ENCODE measurements at regions not wholly inside any gene's neighbourhood (a gene's known extent, or its start where the extent isn't known, plus 50 kb on each side); places are given as distances from the start of the nearest gene placed in this dataset.

DNA sequence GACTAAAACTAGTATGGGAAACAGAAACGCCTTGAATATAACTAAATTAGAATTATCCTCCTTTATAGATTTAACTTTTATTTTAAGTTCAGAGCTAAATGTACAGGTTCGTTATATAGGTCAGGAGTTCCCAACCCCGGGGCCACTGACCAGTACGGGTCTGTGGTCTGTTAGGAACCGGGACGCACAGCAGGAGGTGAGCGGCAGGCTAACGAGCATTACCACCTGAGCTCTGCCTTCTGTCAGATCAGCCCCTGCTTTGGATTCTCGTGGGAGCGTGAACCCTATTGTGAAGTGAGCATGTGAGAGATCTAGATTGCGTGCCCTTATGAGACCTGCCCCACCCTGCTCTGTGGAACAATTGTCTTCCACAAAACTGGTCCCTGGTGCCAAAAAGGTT lies 51.0 kb downstream of the FAT4 start:
- DNase-seq: no peak

DNA sequence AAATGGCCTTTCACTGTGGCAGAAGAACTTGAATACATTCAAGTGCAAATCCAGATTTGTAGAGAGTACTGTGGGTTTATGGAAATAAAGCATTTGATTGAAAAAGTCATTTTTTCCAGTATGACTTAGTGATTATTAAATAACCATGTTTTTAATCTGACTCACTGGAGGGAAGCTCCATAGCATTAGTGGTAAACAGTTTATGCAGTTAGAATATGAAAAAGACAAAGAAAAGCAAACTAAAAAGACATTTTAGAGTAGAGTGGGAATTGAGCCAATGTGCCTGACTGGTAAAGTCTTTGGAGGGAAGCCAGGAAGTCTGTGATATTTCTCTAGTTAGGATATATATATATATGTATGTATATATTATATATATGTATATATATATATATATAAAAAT lies 53.4 kb downstream of the FAT4 start:
- peak; percentile 42 for DNase-seq

DNA sequence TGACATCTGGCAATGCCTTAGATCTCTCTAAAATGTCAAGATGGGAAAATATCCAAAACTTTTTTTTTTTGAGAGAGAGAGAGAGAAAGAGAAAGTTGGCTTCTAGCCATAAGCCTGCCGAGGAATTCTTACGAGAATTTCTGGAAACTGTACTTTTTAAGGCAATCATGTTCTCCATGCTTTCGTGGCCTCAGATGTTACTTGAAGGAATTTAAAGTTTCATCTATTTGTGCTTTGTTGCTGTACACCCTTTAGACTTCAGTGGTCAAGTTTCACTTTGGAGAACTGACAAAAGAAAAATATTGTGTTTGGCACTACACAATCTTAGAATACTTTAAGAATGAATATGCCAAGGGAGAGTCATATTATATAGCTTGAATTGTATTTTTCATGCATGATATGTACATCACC lies 53.9 kb downstream of the FAT4 start:
- DNase-seq: peak; percentile 74

GRCh38 chr4:125369098-125369497 lies 54.3 kb downstream of the FAT4 start:
- no peak for DNase-seq

DNA sequence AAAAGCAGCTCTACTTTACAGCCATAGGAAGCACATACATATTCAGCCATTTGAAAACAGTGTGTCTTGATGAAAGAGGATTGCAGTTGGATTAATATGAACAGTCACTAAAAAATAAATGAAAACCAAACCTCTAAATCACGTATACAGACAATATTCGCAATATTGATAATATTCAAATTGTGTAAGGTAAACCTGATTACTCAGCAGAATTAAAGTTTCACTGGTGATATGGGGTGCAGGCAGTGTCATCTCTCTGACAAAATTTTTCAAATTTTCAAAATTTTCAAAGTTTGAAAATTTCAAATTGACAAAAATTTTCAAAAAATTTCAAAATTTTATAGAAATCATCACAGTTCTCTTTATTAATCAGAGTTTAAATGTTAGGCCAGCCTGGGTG lies 55.7 kb downstream of the FAT4 start:
- no peak for DNase-seq

- DNase-seq: no peak
These were observed 68.2 kb downstream of the FAT4 start for GRCh38 chr4:125382995-125383394.

DNA sequence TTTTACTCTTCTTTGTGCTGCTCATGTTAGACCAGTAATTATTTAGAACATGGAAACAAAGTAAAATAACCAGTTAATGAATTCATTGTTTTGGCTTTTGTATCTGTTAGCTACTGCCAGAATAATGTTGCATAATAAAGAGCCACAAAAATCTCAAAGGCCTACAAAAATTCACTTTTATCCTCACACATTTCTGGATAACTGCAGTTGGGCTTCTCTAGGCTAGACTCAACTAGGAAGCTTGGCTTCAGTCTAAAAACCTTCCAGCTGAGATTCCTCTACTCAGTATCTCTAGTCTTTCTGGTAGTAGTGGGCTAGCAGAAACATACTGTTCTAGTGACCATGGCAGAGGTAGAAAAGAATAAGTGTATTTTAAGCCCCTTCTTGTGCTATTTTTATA lies 73.0 kb downstream of the FAT4 start:
- DNase-seq: no peak

- peak; percentile 87 for DNase-seq
These were observed 73.9 kb downstream of the FAT4 start for GRCh38 chr4:125388613-125389012.

DNA sequence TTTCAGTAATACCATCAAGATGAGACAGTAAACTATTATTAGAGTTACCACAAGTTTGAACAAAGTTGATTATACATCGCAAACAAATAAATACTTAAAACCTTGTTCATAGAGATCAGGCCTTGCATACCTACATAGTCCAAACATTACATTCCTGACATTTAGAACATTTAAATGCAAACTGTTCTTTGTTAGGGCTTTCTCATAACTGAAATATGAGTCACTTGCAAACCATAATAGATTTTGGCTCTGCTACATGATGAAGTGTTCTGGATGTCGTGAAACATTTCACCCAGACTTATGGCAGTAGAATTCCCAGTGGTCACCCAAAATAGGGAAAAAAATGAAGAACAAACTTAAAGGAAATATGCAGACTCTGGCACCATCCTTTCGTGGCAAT lies 75.0 kb downstream of the FAT4 start:
- peak; percentile 91 for DNase-seq

GRCh38 chr4:125390126-125390525 lies 75.4 kb downstream of the FAT4 start:
- DNase-seq: peak; percentile 80

DNA sequence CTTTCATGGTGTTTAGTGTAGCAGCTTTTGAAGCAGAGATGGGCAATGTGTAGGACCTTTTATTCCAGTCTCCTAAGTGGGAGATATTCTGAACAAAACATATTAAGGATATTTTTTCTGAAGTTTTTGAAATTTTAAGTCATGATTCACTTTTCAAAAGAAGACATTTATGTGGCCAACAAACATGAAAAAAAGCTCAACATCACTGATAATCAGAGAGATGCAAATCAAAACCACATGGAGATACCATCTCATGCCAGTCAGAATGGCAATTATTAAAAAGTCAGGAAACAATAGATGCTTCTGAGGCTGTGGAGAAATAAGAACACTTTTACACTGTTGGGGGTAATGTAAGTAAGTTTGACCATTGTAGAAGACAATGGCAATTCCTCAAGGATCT lies 76.0 kb downstream of the FAT4 start:
- peak; percentile 22 for DNase-seq

GRCh38 chr4:125392694-125393093 lies 77.9 kb downstream of the FAT4 start:
- no peak for DNase-seq

DNA sequence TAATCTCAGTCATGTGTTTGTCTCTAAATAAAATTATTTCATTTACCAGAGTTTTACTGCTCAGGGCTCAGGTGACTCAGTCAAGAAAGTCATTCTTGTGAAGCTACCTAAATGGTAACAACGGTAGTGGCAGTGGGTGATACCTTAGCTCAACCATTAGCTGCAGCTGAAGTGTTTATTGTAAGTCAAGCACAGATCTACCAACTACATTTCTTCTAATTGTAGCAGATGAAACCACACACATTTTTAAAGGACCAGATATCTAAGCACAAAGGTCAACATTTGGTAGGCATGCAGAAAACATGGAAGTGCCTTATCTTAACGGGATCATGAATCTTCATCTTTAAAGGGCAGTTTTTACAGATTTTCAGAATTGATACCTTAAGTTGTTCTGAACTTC lies 79.1 kb downstream of the FAT4 start:
- no peak for DNase-seq

DNA sequence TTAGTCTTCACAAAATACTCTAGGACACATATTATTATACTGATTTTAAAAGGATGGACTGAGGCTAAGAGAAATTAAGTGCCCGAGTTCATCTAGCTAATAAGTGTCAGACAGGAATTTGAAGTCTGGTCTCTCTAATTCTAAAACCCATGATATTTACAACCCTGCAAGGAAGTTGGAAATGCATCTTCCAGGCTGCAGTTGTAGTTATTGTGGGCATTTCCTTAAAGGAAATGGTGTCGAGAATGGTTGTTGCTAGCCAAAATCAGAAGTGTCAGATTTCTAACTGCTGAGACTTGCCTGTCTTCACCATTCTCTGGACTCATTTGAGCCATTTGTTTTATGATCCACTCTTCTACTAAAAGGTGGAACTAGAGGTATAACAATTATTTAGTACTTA lies 82.5 kb downstream of the FAT4 start:
- DNase-seq: no peak

- no peak for DNase-seq
These were observed 83.7 kb downstream of the FAT4 start for GRCh38 chr4:125398263-125399002.

GRCh38 chr4:125400756-125401155 lies 86.0 kb downstream of the FAT4 start:
- peak; percentile 2 for DNase-seq

DNA sequence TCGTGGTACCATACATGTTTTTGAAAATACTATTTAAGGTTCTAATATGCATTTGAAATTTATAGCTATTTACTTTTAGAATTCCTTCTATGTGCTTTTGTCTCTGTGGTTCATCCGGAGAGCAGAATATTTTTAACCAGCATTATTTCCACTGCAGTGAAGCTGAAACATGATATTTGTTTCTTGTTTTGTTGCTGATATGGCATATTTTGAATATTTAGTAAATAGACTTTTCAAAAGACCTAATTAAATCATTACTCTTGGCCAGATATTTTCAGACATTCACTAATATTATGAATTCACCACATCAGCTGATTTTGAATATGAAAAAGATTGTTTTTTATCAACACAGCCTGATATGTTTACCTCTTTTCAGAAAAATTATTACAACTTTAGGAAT lies 87.0 kb downstream of the FAT4 start:
- DNase-seq: no peak

- DNase-seq: no peak
These were observed 105.8 kb downstream of the FAT4 start for GRCh38 chr4:125420526-125420925.

- no peak for DNase-seq
These were observed 106.8 kb downstream of the FAT4 start for GRCh38 chr4:125421547-125421946.

DNA sequence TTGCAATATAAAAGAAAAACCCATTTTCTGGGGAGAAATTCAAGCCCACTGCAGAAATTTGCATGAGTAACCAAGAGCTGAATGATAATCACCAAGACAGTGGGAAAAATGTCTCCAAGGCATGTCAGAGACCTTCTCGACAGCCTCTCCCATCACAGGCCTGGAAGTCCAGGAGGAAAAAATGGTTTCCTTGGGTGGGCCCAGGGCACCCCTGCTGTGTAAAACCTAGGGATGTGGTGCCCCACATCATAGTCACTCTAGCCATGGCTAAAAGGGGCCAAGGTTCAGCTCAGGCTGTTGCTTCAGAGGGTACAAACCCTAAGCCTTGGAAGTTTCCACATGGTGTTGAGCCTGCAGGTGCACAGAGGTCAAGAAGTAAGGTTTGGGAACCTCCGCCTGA lies 108.4 kb downstream of the FAT4 start:
- DNase-seq: no peak

DNA sequence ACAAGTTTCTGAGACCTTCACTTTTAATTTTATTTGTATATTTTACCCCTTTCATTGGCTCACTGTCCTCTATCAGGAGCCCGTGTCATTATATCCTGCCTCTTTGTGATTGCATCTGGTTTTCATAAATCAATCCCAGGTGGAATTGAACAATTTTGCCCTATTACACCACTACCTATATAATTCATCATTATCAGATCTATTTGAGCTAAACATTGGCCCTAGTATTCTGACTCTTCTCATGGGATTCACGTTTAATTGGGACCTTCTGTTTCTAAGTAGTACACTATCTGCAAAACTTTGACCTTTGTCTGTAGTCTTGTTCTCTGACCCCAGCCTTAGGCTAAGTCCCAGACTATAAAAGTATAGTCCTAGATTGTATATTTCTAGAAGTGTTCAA lies 114.1 kb downstream of the FAT4 start:
- DNase-seq: no peak

DNA sequence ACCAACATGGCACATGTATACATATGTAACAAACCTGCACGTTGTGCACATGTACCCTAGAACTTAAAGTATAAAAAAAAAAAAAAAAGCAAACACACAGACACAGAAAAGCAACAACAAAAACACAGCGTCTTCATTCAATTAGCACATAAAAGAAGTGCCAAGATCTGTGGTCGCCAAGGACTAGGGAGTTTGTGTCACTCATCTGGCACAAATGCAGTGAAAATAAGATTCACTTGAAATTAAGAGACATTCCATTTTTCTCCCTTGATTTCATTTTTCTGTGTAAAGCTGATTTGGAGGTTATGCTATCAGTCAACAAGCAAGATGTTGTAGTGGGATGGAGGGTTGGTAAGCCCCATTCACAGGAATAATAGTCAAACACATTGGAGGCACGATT lies 115.3 kb downstream of the FAT4 start:
- no peak for DNase-seq

DNA sequence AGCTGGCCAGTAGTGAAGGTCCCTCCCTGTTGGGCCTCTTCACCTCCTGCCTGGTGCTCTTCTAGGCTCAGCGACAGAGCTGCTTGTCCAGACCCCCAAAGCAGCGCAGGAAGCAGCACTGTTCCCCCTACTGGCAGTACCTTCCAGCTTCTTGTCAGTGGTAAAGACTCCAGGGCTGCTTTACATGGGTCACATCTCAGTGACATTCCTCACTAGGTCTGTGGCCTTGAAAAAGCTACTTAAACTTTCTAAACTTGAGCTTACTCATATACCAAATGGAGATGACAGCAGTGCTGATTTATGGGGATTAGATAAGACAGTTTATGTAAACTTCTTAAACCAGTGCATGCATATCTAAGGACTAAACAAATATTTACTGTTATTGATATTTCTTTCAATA lies 117.3 kb downstream of the FAT4 start:
- peak; percentile 13 for DNase-seq

DNA sequence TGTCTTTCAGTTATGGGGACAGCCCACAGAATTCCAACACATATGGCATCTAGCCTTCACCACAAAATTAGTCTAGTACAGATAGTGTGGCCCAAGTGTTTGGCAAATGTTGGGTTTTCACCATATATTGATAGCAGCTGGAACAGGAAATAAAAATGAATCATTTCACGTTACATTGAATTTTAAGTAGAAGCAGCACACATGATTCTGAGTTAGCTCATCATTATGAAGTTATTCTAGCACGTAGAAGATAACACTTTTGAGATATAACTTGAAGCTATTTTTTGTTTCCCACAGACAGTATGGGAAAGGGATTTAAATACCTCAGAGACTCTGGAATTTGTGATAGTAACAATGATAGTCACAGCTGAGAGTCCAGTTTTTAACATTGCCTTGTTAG lies 118.7 kb downstream of the FAT4 start:
- DNase-seq: peak; percentile 46

GRCh38 chr4:125434136-125434535 lies 119.4 kb downstream of the FAT4 start:
- peak; percentile 2 for DNase-seq
